ENCODE measurements at regions not wholly inside any gene's neighbourhood (a gene's known extent, or its start where the extent isn't known, plus 50 kb on each side); places are given as distances from the start of the nearest gene placed in this dataset.
"Not testable (repeated sequence)": the region's sequence is repeated elsewhere in the genome, so short reads cannot be mapped to it uniquely, and the experiment has no call there.

DNA sequence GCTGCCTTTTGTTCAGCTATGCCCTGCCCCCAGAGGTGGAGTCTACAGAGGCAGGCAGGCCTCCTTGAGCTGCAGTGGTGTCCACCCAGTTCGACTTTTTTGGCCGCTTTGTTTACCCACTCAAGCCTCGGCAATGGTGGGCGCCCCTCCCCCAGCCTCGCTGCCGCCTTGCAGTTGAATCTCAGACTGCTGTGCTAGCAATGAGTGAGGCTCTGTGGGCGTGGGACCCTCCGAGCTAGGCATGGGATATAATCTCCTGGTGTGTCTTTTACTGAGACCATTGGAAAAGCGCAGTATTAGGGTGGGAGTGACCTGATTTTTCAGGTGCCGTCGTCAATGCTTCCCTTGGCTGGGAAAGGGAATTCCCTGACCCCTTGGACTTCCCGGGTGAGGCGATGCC, 279.3 kb downstream of the PTH2R start:
- TF ChIP-seq, protein P1, sequence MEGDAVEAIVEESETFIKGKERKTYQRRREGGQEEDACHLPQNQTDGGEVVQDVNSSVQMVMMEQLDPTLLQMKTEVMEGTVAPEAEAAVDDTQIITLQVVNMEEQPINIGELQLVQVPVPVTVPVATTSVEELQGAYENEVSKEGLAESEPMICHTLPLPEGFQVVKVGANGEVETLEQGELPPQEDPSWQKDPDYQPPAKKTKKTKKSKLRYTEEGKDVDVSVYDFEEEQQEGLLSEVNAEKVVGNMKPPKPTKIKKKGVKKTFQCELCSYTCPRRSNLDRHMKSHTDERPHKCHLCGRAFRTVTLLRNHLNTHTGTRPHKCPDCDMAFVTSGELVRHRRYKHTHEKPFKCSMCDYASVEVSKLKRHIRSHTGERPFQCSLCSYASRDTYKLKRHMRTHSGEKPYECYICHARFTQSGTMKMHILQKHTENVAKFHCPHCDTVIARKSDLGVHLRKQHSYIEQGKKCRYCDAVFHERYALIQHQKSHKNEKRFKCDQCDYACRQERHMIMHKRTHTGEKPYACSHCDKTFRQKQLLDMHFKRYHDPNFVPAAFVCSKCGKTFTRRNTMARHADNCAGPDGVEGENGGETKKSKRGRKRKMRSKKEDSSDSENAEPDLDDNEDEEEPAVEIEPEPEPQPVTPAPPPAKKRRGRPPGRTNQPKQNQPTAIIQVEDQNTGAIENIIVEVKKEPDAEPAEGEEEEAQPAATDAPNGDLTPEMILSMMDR (IDR thresholded peaks at IDR 0.05) = not testable (repeated sequence)
- TF ChIP-seq, protein P2, sequence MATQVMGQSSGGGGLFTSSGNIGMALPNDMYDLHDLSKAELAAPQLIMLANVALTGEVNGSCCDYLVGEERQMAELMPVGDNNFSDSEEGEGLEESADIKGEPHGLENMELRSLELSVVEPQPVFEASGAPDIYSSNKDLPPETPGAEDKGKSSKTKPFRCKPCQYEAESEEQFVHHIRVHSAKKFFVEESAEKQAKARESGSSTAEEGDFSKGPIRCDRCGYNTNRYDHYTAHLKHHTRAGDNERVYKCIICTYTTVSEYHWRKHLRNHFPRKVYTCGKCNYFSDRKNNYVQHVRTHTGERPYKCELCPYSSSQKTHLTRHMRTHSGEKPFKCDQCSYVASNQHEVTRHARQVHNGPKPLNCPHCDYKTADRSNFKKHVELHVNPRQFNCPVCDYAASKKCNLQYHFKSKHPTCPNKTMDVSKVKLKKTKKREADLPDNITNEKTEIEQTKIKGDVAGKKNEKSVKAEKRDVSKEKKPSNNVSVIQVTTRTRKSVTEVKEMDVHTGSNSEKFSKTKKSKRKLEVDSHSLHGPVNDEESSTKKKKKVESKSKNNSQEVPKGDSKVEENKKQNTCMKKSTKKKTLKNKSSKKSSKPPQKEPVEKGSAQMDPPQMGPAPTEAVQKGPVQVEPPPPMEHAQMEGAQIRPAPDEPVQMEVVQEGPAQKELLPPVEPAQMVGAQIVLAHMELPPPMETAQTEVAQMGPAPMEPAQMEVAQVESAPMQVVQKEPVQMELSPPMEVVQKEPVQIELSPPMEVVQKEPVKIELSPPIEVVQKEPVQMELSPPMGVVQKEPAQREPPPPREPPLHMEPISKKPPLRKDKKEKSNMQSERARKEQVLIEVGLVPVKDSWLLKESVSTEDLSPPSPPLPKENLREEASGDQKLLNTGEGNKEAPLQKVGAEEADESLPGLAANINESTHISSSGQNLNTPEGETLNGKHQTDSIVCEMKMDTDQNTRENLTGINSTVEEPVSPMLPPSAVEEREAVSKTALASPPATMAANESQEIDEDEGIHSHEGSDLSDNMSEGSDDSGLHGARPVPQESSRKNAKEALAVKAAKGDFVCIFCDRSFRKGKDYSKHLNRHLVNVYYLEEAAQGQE (IDR thresholded peaks at IDR 0.05; ENCODE audit: insufficient read depth in 1 of 2, low read depth in 2 of 2, low read length in 1 of 2) = not testable (repeated sequence)
- TF ChIP-seq POLR2AphosphoS5 (IDR thresholded peaks at IDR 0.05; ENCODE audit: low read depth, low read length) = not testable (repeated sequence)
